ENCODE measurements at regions not wholly inside any gene's neighbourhood (a gene's known extent, or its start where the extent isn't known, plus 50 kb on each side); places are given as distances from the start of the nearest gene placed in this dataset.

DNA sequence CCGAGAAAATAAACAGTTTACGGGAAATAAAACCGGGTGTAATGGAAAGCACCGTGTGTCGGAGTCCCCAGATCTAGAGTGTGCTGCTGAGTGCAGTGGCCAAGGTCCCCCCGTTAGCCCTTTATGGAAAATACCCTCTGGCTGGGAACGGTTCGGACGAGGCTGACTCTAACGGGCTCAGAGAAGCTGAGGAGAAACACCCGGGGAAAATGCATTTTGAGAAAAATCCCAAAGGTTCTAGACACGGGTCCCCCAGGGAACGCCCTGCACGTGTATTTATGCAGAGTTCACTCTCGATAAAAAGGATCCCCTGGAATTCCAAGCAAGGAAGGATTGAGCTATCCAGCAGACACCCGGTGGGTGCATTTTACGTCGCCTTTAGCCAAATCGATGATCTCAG is 177.2 kb downstream of the CRLF2 start:
- ChIA-PET CTCF (no interaction called here), POLR2A (no interaction called here)
- TF ChIP-seq, protein P1, sequence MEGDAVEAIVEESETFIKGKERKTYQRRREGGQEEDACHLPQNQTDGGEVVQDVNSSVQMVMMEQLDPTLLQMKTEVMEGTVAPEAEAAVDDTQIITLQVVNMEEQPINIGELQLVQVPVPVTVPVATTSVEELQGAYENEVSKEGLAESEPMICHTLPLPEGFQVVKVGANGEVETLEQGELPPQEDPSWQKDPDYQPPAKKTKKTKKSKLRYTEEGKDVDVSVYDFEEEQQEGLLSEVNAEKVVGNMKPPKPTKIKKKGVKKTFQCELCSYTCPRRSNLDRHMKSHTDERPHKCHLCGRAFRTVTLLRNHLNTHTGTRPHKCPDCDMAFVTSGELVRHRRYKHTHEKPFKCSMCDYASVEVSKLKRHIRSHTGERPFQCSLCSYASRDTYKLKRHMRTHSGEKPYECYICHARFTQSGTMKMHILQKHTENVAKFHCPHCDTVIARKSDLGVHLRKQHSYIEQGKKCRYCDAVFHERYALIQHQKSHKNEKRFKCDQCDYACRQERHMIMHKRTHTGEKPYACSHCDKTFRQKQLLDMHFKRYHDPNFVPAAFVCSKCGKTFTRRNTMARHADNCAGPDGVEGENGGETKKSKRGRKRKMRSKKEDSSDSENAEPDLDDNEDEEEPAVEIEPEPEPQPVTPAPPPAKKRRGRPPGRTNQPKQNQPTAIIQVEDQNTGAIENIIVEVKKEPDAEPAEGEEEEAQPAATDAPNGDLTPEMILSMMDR (IDR thresholded peaks at IDR 0.05; ENCODE audit: control extremely low read depth, extremely low read depth, low read depth, missing control alignments): no peak
- DNase-seq (ENCODE audit: extremely low spot score): no peak

DNA sequence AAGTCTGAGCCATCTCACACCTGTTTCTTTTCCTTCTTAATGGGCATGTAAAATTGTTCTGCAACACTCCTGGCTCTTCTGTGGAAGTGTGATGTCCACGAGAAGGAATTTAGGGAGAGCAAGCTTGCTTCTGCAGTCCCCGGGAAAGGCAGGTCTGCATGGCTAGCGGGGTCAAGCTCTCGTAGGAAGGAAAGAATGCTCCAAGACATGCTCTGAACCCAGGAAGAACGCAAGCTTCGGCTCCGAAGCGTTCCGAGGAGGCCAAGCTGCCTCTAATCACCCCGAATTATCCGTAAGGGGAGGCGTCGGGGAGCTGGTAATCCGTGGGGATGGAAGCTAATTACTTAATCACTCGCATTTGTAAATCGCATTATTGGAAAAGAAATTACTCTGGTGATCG is 177.7 kb downstream of the CRLF2 start:
- CTCF ChIA-PET: no interaction called here
- POLR2A ChIA-PET: no interaction called here
- TF ChIP-seq, protein P1 (IDR thresholded peaks at IDR 0.05; ENCODE audit: control extremely low read depth, extremely low read depth, low read depth, missing control alignments): no peak
- no peak for DNase-seq (ENCODE audit: extremely low spot score)

DNA sequence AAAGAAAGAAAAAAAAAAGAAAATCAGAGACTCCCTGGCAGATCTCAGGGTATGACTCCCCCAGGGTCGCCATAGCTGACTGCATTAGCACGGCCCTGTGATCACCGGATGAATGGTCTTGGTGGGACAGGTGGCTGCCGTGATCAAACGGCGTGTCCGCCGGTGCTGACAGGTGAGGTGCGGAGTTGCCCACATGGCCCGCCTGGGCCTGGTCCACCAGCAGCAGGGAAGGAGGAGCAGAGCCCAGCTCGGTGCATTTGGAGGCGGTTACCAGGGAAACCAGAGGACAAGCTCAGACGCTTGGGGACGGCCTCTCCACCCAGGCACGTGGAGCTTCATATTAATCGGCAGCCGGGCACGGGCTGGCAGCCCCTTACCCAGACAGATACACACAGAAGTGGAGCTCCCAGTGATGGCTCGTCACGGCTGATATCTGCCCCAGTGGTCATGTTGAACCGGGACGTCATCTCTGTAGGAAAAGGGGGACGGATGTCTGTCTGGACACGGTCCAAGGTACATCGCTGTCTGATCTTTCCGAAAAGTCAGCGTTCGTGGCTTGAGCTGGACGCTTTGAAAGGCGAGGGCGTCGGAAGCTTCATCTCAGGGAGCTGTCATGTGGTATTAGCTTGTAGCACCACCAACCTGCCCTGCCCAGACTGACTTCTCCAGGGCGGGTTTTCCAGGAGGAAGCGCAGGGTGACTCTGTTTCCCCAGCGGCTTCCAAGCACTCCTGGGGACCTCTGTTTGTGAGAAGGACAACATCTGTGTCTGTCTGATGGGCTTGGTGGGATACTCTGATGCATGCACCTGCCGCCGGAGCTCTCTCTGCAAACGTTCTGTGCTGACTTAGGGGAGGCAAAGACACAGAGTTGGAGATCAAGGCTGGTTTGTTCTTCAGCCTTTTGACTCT is 180.7 kb downstream of the CRLF2 start:
- TF ChIP-seq, protein P1 (IDR thresholded peaks at IDR 0.05; ENCODE audit: control extremely low read depth, extremely low read depth, low read depth, missing control alignments): no peak
- ChIA-PET CTCF (no interaction called here), POLR2A (no interaction called here)
- no peak for DNase-seq (ENCODE audit: extremely low spot score)

DNA sequence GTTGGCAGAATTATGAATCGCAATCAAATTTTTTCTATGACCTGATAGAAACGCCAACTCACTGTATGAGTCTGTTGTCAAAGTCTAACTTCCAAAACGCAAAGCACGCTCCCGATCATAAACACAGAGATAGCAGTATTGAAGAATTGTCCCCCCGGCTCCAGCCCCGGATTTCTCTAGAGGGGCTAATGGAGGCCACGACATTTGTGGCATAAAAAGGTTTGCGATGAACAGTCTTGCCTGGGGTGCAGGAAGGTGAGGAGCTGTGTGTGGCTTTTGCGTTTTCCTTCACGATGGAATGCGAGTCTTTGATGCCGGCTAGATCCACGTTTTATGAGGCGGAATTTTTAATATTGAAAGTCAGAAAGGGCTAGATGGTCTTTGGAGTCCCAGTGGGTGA is 183.0 kb downstream of the CRLF2 start:
- ChIA-PET POLR2A (no interaction called here), CTCF (no interaction called here)
- TF ChIP-seq, protein P1 (IDR thresholded peaks at IDR 0.05; ENCODE audit: control extremely low read depth, extremely low read depth, low read depth, missing control alignments): no peak
- no peak for DNase-seq (ENCODE audit: extremely low spot score)

DNA sequence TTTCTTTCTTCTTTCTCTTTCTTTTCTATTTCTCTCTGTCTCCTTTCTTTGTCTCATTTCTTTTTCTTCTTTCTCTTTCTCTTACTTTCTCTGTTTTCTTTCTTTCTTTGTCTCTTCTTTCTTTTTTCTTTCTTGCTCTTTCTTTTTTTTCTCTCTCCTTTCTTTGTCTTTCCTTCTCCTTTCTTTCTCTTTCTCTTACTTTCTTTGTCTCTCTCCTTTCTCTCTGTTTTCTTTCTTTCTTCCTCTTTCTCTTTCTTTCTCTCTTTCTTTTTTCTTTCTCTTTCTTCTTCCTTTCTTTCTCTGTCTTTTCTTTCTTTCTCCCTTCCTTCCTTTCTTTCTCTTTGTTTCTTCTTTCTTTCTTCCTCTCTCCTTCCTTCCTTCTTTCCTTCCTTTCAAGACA is 184.8 kb downstream of the CRLF2 start:
- no peak for DNase-seq (ENCODE audit: extremely low spot score)
- ChIA-PET CTCF (no interaction called here), POLR2A (no interaction called here)
- TF ChIP-seq, protein P1 (IDR thresholded peaks at IDR 0.05; ENCODE audit: control extremely low read depth, extremely low read depth, low read depth, missing control alignments): no peak

DNA sequence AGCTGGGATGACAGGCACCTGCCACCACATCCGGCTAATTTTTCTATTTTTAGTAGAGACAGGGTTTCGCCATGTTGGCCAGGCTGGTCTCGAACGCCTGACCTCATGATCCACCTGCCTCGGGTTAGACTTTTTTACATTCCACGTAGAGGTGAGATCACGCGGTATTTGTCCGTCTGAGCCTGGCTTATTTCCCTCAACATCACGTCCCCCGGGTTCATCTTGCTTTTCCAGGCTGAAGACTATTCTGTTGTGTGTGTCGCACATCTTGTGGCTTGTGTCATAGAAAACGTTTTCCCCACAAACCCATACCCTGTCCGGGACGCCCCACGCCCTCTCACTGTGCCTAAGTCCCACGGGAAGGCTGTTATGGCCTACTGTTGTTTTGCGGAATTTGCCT is 185.3 kb downstream of the CRLF2 start:
- CTCF ChIA-PET: no interaction called here
- POLR2A ChIA-PET: no interaction called here
- TF ChIP-seq, protein P1 (IDR thresholded peaks at IDR 0.05; ENCODE audit: control extremely low read depth, extremely low read depth, low read depth, missing control alignments): no peak
- DNase-seq (ENCODE audit: extremely low spot score): peak; percentile 29

Data from GM10248 (cell line).